D721Med (cell line): ENCODE measurements at regions not wholly inside any gene's neighbourhood (a gene's known extent, or its start where the extent isn't known, plus 50 kb on each side); places are given as distances from the start of the nearest gene placed in this dataset.

Experiments used
- DNase-seq: peaks from one replicate; pipeline ENCODE4 v3.0.0; 2011; ENCODE audit warnings: low spot score; ENCODE audit not compliant: insufficient read length
- FAIRE-seq: peaks from 2 replicates; lab custom pipeline; 2011; peaks lifted over from hg19 to GRCh38; lab: Jason Lieb, UNC
- CTCF ChIP-seq: IDR thresholded peaks from 2 replicates; pipeline ENCODE4 v1.5.1; 2012; ENCODE audit warnings: mild to moderate bottlenecking, control low read depth; ENCODE audit not compliant: insufficient read depth; ENCODE audit errors: missing control alignments

DNA sequence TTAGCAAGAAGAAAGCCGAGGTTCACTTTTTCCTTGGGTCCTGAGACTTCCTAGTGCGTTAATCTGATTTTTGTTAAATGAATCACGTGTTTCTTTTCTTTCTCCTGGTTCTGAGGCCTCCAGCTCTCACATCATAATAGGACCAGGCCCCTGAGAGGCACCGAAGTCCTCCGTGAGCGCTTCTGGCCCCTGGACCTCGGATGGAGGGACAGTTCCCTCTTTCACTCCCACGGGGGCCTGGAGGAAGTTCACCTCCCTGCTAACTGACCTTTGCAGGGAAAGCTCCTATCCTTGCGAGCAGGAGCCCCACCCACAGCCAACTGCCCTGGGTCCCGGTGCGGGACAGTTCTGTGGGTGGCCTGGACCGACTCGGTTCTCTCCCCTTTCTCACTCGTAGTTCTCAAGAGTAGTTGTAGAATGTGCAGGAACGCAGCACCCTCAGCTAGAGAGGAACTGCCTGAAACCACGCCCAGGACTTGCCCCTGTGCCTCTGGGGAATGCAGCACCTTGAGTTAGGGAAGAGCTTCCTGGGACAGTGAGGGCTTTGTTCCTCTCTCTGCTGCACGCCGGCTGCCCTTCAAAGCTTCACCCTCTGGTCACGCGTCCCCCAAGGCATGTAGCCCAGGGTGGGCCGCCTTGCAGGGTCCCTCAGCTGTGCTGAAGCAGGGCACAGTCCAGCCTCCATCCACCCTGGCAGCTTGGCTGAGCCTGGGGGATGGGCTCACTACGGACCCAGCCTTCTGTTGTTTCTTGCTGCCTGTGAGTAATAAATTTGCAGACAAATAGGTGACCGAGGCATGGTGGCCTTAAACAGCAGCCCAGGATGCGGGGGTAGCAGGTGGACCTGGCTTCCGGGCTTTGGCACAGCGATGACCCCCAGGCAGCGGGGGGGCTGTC is 264.6 kb downstream of the ADGRD1 start:
- no peak for TF ChIP-seq CTCF
- FAIRE-seq (no peak), DNase-seq (no peak)

GRCh38 chr12:131218923-131219669 is 265.4 kb downstream of the ADGRD1 start:
- TF ChIP-seq CTCF = no peak
- DNase-seq (no peak), FAIRE-seq (no peak)

DNA sequence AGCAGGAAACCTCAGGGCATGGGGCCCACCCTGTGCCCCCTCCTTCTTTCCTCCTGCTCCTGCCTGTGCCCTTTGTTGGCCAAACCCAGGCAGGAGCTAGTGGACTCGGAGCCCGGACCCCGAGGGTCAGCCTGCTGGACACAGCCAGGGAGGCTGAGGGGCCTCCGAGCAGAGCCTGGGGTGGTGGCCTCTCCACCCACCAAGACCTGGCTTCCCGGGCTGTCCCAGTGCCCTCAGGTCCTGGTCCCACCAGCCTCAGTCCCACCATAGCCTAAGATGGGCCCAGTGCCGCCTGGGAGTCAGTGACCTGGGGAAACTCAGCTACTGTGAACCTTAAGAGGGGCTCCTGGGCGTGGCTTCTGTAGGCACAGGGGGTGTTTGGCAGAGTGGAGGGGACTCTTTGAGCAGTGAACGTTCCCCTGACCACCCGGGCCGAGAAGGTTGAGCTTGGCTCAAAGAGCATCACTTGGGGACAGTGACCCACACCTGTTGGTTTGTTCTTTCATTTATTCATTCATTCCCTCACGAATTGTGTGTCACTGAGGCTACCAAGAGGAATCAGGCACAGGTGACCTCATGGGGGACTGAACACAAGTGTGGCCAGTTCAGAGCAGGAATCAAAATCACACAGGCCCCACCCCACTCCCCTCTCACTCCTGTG is 266.1 kb downstream of the ADGRD1 start:
- FAIRE-seq = no peak
- TF ChIP-seq CTCF = no peak
- DNase-seq = no peak

DNA sequence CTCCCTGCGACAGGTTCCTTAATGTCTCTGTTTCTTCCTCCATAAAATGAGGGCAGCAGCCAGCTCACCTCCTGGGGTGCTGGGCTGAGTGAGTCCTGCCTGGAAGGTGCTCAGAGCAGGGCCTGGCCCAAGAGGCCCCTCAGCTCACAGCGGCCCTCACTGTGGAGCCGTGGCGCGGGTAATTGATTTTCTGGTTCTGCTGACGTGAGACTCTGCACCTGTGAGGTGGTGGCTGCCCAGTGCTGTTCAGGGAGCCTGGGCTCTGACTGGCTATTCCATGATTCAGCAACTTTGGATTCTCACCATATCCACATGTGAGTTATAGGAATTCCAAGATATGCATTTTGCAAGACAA is 266.6 kb downstream of the ADGRD1 start:
- FAIRE-seq = no peak
- DNase-seq = no peak
- TF ChIP-seq CTCF = no peak

DNA sequence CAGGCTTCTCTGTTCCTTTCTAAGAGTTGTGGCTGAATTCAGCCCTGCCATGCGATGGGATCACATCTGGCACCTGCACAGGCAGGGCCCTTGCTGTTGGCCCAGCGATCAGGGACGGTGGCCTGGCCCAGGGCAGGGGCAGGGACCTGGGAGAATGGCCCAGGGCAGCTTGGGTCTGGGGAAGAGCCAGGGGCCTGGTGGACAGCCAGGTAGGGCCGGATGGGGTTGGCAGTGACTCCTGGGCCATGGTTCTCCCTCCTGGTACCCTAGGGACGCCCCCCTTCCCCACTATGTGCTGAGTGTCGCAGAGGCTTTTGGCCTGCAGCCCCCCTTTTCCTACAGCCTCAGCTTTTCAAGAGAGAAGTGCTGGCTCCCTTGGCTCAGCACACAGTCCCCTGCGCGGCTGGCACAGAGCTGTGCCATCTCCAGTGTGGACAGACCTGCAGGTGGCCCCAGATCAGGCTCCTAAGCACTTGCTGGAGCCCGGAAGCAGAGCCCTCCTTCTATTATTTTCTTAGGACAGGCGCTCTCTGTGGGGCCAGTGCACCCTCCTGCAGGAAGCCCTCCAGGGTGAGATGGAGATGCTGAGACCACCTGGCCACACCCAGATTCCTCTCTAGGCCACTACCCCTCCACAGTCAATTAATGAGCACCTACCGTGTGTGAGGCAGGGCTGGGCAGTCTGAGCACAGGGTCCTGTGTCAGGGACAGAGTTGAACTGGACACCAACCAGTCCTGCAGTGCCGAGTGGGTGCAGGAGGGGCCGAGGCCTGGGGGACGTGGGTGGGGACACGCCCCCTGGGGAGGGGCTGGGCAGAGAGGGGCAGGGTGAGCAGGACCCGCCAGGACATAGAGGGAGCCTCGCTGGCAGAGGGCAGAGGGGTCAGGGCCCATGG is 267.6 kb downstream of the ADGRD1 start:
- FAIRE-seq = no peak
- TF ChIP-seq CTCF = no peak
- DNase-seq = no peak

DNA sequence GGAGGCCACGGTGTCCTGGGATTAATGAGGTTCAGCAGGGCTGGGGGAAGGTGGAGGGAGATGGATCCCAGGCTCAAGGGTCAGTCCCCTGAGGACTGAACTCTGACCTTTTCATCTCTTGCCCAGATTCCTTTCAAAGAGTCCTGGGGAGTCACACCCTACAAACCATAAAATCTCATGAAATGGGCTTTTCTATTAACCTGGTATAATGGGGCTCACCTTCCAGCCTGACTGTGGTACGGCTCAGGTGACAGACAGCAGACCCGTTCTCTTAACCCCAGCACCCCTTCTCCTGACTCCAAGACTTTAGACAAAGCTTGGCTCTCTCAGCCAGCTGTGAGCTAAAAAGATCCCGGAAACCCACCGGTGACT is 268.2 kb downstream of the ADGRD1 start:
- DNase-seq (no peak), FAIRE-seq (no peak)
- TF ChIP-seq CTCF = no peak
